Spleen (tissue), 11 donors: ENCODE measurements at regions not wholly inside any gene's neighbourhood (a gene's known extent, or its start where the extent isn't known, plus 50 kb on each side); places are given as distances from the start of the nearest gene placed in this dataset.

Source experiments
- DNase-seq: peaks from one replicate; pipeline ENCODE4 v3.0.0-alpha.2; 2020
- H3K27ac ChIP-seq, 8 donors: fragments of 200-600 bp; sonication (generic) in 7 of 8; 1 replicate in 4 of 8; 2 replicates in 4 of 8; pipeline versions ENCODE4 v1.5.0 to v1.8.0; 2016 to 2021; ENCODE audit warnings: inconsistent platforms in 4 of 8, mild to moderate bottlenecking in 4 of 8, moderate library complexity in 1 of 8
- H3K27me3 ChIP-seq, 7 donors: fragments of 200-600 bp; sonication (generic) in 6 of 7; replicated peaks in 1 of 7; 1 replicate in 4 of 7; 2 replicates in 3 of 7; pipeline versions ENCODE4 v1.5.0 to v1.8.0; 2016 to 2021; ENCODE audit warnings: inconsistent platforms in 3 of 7, mild to moderate bottlenecking in 1 of 7
- H3K36me3 ChIP-seq, 6 donors: fragments of 200-600 bp; sonication (generic) in 5 of 6; 1 replicate in 4 of 6; 2 replicates in 2 of 6; pipeline versions ENCODE4 v1.5.0 to v1.8.0; 2016 to 2021; ENCODE audit warnings: inconsistent platforms in 2 of 6
- H3K4me1 ChIP-seq, 6 donors: fragments of 200-600 bp; sonication (generic) in 5 of 6; 1 replicate in 3 of 6; 2 replicates in 3 of 6; pipeline versions ENCODE4 v1.5.0 to v1.8.0; 2016 to 2021; ENCODE audit warnings: inconsistent platforms in 3 of 6
- H3K4me3 ChIP-seq, 8 donors: fragments of 200-600 bp; sonication (generic) in 7 of 8; 1 replicate in 4 of 8; 2 replicates in 4 of 8; pipeline versions ENCODE4 v1.5.0 to v1.8.0; 2016 to 2021; ENCODE audit warnings: inconsistent platforms in 4 of 8, mild to moderate bottlenecking in 4 of 8, moderate library complexity in 2 of 8
- H3K9me3 ChIP-seq, 8 donors: fragments of 200-600 bp; sonication (generic) in 7 of 8; 1 replicate in 4 of 8; 2 replicates in 4 of 8; pipeline versions ENCODE4 v1.5.0 to v1.8.0; 2016 to 2021; ENCODE audit warnings: inconsistent platforms in 4 of 8
- POLR2A ChIP-seq, 3 donors: fragments of 450-650 bp; IDR thresholded peaks; one replicate each; pipeline ENCODE4 v1.5.1; 2017; ENCODE audit warnings: antibody characterized with exemption in 3 of 3, mild to moderate bottlenecking in 1 of 3
- POLR2AphosphoS5 ChIP-seq, 3 donors: sonication (generic); formaldehyde crosslinking; IDR thresholded peaks; one replicate each; pipeline ENCODE4 v1.5.1; 2017; ENCODE audit warnings: antibody characterized with exemption in 3 of 3
- WGBS, 5 donors: extraction: QIAGEN DNeasy Blood & Tissue Kit in 3 of 5; methylation state at CpG; one replicate each; pipeline versions ENCODE4 v1.1.5 to v1.1.7; 2013 to 2018; 5-methylcytosine and 5-hydroxymethylcytosine counted together
- intact Hi-C: fragments of 100-400 bp; cut with DNase I; formaldehyde crosslinking; loops from one replicate; pipeline ENCODE4 v1.15.0; 2023; ENCODE audit warnings: low total_unique reads
- TF ChIP-seq, protein P1 (sequence below), 11 experiments: fragments of 200-600 bp in 7 of 11; fragments of 450-650 bp in 4 of 11; sonication (generic) in 4 of 11; IDR thresholded peaks in 8 of 11; conservative IDR thresholded peaks in 3 of 11; 1 replicate in 7 of 11; 2 replicates in 4 of 11; pipeline versions ENCODE4 v1.4.0 to v1.8.0; 2016 to 2021; ENCODE audit warnings: antibody characterized with exemption in 11 of 11, inconsistent platforms in 4 of 11, mild to moderate bottlenecking in 1 of 11
- donor health status: healthy with polysubstance abuse.
- donor health status: DM: no; HTN: no; CAD: no; lungs with moderate emphysema.
- donor health status: DM: no; HTN: no; CAD: no.
- donor health status: Bipolar disorder and iron deficiency.
- donor health status: healthy.
- donor health status: DM: no; HTN: no; CAD: no.
- donor health status: DM: yes; HTN: yes; CAD: no.

DNA sequence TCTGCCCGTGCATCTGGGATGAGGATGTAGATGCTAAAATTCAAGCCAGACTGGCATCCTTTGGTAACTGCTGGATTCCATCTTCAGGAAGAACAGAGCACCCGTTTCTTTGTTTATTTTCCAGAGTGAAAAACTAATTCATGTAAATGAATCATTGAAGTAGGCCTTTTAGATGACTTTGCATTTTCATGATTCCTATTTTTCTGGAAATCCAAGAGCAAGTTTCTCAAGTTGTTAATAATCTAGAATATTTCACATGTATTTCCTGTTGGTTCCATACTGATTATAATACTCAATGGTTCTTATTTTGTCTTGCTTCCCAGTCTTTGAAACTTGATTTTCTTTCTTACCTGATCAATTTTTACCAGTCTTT is 328.4 kb downstream of the LPIN1 start:
- intact Hi-C loops: no loop called here
- H3K36me3 ChIP-seq: no peaks in the 10 kb centered on the region
- H3K4me1 ChIP-seq: peaks cover 0 to 22% (median 10%) of the 10 kb centered on the region in 6 donors
- no peak overlapping the region for H3K27ac ChIP-seq
- DNase-seq: no peak
- TF ChIP-seq POLR2AphosphoS5 (IDR thresholded peaks at IDR 0.05) (no peak), POLR2A (IDR thresholded peaks at IDR 0.05) (no peak)
- TF ChIP-seq, protein P1, sequence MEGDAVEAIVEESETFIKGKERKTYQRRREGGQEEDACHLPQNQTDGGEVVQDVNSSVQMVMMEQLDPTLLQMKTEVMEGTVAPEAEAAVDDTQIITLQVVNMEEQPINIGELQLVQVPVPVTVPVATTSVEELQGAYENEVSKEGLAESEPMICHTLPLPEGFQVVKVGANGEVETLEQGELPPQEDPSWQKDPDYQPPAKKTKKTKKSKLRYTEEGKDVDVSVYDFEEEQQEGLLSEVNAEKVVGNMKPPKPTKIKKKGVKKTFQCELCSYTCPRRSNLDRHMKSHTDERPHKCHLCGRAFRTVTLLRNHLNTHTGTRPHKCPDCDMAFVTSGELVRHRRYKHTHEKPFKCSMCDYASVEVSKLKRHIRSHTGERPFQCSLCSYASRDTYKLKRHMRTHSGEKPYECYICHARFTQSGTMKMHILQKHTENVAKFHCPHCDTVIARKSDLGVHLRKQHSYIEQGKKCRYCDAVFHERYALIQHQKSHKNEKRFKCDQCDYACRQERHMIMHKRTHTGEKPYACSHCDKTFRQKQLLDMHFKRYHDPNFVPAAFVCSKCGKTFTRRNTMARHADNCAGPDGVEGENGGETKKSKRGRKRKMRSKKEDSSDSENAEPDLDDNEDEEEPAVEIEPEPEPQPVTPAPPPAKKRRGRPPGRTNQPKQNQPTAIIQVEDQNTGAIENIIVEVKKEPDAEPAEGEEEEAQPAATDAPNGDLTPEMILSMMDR (IDR thresholded peaks at IDR 0.05 in 8 of 11, conservative IDR thresholded peaks at IDR 0.05 in 3 of 11): no peak
- H3K4me3 ChIP-seq: no peak overlapping the region
- no peaks in the 10 kb centered on the region for H3K27me3 ChIP-seq
- no peaks in the 10 kb centered on the region for H3K9me3 ChIP-seq
- 82 to 90% (median 87%) methylated on average over 2 of the region's 2 CpGs for WGBS, 5 donors

DNA sequence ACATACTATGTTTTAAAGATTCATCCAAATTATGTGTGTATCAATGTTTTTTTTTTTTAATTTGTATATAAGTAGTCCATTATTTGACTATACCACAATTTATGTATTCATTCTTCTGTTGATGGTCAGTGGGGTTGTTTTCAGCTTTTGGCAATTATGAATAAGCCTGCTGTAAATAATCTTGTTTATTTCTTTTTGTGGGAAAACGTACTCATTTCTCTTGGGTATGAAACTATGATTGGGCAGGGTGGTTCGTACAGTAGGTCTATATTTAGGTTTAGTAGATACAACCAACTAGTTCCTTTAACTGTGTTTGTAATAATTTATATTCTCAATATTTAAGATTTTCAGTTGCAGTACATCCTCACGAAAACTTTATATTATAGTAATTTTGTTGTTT is 329.2 kb downstream of the LPIN1 start:
- intact Hi-C loops: no loop called here
- Histone ChIP-seq H3K9me3 (no peaks in the 10 kb centered on the region), H3K4me3 (no peak overlapping the region), H3K4me1 (peaks cover 0 to 14% (median 6%) of the 10 kb centered on the region in 6 donors), H3K27ac (no peak overlapping the region), H3K27me3 (no peaks in the 10 kb centered on the region), H3K36me3 (no peaks in the 10 kb centered on the region)
- TF ChIP-seq POLR2AphosphoS5 (IDR thresholded peaks at IDR 0.05) (no peak), POLR2A (IDR thresholded peaks at IDR 0.05) (no peak)
- TF ChIP-seq, protein P1 (IDR thresholded peaks at IDR 0.05 in 8 of 11, conservative IDR thresholded peaks at IDR 0.05 in 3 of 11): no peak
- WGBS, 5 donors: 84 to 97% (median 89%) methylated on average over 3 of the region's 3 CpGs
- DNase-seq: no peak

DNA sequence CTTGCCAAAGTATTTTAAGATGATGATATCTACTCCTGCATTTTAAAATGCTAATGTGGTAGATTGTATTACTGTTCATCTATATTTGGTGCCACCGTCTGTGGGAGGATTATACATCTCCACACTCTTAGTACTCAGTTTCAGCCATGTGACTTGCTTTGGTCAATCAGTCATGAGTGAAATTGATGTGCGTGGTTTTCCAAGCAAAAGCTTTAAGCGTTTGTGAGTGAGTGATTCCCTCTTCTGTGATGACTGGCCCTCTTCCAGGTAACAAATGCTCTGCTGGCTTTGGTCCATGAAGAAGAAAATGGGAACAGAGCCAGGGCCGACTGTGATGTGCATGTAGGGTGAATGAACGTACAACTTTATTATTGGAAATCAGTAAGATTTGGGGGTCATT is 330.4 kb downstream of the LPIN1 start:
- no peaks in the 10 kb centered on the region for H3K36me3 ChIP-seq
- DNase-seq: no peak

DNA sequence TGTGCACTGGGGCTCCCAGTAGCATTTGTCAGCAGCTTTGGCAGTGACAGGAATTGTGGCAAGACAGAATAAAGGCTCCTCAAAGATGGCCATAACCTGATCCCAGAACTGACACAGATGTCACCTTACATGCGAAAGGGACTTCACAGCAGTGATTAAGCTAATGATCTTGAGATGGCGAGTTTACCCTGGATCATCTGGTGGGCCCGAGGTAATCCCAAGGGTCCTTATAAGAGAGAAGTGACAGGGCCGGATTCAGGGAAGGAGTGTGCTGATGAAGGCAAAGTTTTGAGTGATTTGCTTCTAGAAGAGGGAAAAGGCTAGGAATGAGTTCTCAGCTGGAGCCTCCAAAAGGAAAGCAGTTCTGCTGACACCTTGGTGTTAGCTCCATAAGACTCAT is 333.9 kb downstream of the LPIN1 start:
- H3K36me3 ChIP-seq: no peaks in the 10 kb centered on the region
- TF ChIP-seq POLR2AphosphoS5 (IDR thresholded peaks at IDR 0.05) (no peak), POLR2A (IDR thresholded peaks at IDR 0.05) (no peak)
- TF ChIP-seq, protein P1 (IDR thresholded peaks at IDR 0.05 in 8 of 11, conservative IDR thresholded peaks at IDR 0.05 in 3 of 11): no peak
- no peaks in the 10 kb centered on the region for H3K9me3 ChIP-seq
- H3K27me3 ChIP-seq: no peaks in the 10 kb centered on the region
- intact Hi-C loops: no loop called here
- no peak overlapping the region for H3K27ac ChIP-seq
- 90 to 99% (median 94%) methylated on average over 4 of the region's 4 CpGs for WGBS, 5 donors
- no peak overlapping the region for H3K4me3 ChIP-seq
- DNase-seq: no peak
- peaks cover 0 to 19% (median 11%) of the 10 kb centered on the region in 6 donors for H3K4me1 ChIP-seq

More for the DNA sequence above, 330.4 kb downstream of the LPIN1 start:
- no peak overlapping the region for H3K4me3 ChIP-seq
- 53 to 64% (median 60%) methylated on average over 5 of the region's 5 CpGs for WGBS, 5 donors
- H3K4me1 ChIP-seq: peaks cover 0 to 2% (median 0%) of the 10 kb centered on the region in 6 donors
- TF ChIP-seq POLR2A (IDR thresholded peaks at IDR 0.05) (no peak), POLR2AphosphoS5 (IDR thresholded peaks at IDR 0.05) (no peak)
- TF ChIP-seq, protein P1 (IDR thresholded peaks at IDR 0.05 in 8 of 11, conservative IDR thresholded peaks at IDR 0.05 in 3 of 11): no peak
- H3K27me3 ChIP-seq: no peaks in the 10 kb centered on the region
- no peaks in the 10 kb centered on the region for H3K9me3 ChIP-seq
- intact Hi-C loops: no loop called here
- no peak overlapping the region for H3K27ac ChIP-seq
